ENCODE measurements at regions not wholly inside any gene's neighbourhood (a gene's known extent, or its start where the extent isn't known, plus 50 kb on each side); places are given as distances from the start of the nearest gene placed in this dataset.

DNA sequence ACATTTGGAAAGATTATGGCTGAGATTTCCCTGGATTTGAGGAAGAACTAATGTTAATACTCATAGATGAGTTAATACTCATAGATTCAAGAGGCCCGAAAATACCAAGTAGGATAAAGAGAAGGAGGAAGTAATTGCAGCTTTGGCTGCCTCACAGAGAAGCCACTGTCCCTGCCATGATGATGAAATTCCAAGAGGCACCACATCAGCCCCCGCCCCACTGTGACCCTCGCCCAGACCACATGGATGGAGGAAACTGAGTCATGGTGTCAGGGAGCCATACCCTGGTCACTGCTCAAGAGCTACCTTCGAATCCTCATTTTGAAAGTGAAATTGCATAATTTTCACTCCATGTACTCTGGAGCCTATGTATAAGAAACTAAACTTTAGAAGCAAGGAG is 57.6 kb upstream of the SLC22A11 start:
- H3K27me3 ChIP-seq (ENCODE audit: insufficient read depth, low read length): peaks cover 28% of the 10 kb centered on the region
- H2AFZ ChIP-seq (ENCODE audit: low read length): no peak overlapping the region
- H3K79me2 ChIP-seq (ENCODE audit: insufficient read depth, low read length): no peaks in the 10 kb centered on the region
- TF ChIP-seq, protein P1, sequence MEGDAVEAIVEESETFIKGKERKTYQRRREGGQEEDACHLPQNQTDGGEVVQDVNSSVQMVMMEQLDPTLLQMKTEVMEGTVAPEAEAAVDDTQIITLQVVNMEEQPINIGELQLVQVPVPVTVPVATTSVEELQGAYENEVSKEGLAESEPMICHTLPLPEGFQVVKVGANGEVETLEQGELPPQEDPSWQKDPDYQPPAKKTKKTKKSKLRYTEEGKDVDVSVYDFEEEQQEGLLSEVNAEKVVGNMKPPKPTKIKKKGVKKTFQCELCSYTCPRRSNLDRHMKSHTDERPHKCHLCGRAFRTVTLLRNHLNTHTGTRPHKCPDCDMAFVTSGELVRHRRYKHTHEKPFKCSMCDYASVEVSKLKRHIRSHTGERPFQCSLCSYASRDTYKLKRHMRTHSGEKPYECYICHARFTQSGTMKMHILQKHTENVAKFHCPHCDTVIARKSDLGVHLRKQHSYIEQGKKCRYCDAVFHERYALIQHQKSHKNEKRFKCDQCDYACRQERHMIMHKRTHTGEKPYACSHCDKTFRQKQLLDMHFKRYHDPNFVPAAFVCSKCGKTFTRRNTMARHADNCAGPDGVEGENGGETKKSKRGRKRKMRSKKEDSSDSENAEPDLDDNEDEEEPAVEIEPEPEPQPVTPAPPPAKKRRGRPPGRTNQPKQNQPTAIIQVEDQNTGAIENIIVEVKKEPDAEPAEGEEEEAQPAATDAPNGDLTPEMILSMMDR (IDR thresholded peaks at IDR 0.05; ENCODE audit: extremely low read depth, low read depth, low read length): no peak
- H3K4me3 ChIP-seq (ENCODE audit: insufficient read depth, low read length): no peak overlapping the region
- H4K20me1 ChIP-seq (ENCODE audit: insufficient read depth, low read length): no peaks in the 10 kb centered on the region
- no peaks in the 10 kb centered on the region for H3K4me1 ChIP-seq (ENCODE audit: insufficient read depth, low read length)
- no peak overlapping the region for H3K27ac ChIP-seq (ENCODE audit: low read depth, low read length)
- no peaks in the 10 kb centered on the region for H3K36me3 ChIP-seq (ENCODE audit: insufficient read depth, low read length)
- H3K9me3 ChIP-seq (ENCODE audit: low read depth, low read length): no peaks in the 10 kb centered on the region
- no peak overlapping the region for H3K4me2 ChIP-seq (ENCODE audit: insufficient read depth, low read length)
- no peak for DNase-seq (ENCODE audit: insufficient read length, low spot score, missing footprints)

DNA sequence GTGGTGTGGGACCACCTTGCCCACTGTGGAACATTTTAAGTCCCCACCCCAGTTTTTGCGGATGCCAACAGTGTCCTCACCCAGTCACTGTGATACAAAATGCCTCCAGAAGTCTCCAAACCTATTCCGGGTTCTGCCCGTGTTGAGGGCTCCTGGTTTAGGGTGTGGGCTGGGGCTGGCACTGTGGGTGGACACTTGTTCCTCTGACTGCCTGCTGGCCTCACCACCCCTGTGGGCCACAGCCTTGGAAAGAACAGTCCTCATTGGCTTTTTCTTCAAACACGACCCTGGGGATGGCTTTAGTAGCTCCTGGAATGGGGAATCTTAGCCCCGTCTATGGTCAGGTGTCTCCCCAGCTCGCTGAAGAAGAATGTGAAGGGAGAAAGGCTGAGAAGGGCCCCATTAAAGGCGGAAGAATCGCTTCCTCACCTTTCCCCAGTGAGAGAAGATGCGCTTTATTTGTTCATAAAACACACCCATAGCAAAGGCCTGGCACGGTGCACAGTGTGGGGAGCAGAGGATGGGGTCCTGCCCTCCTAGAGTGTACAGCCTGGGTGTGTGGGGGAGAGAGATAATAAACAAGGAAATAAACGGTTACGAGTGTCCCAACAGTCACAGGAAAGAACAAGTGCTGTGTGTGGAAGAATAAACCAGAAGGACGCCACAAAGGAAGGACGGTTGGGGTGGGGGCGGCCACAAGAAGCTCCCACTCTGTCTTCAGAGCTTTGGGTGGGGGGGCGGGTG is 56.3 kb upstream of the SLC22A11 start:
- Histone ChIP-seq H3K4me1 (ENCODE audit: insufficient read depth, low read length) (no peaks in the 10 kb centered on the region), H4K20me1 (ENCODE audit: insufficient read depth, low read length) (no peaks in the 10 kb centered on the region), H2AFZ (ENCODE audit: low read length) (no peak overlapping the region), H3K36me3 (ENCODE audit: insufficient read depth, low read length) (no peaks in the 10 kb centered on the region), H3K4me3 (ENCODE audit: insufficient read depth, low read length) (no peak overlapping the region), H3K79me2 (ENCODE audit: insufficient read depth, low read length) (no peaks in the 10 kb centered on the region), H3K4me2 (ENCODE audit: insufficient read depth, low read length) (no peak overlapping the region), H3K27me3 (ENCODE audit: insufficient read depth, low read length) (peaks cover 16% of the 10 kb centered on the region), H3K9me3 (ENCODE audit: low read depth, low read length) (no peaks in the 10 kb centered on the region), H3K27ac (ENCODE audit: low read depth, low read length) (no peak overlapping the region)
- TF ChIP-seq, protein P1 (IDR thresholded peaks at IDR 0.05; ENCODE audit: extremely low read depth, low read depth, low read length): no peak
- no peak for DNase-seq (ENCODE audit: insufficient read length, low spot score, missing footprints)

DNA sequence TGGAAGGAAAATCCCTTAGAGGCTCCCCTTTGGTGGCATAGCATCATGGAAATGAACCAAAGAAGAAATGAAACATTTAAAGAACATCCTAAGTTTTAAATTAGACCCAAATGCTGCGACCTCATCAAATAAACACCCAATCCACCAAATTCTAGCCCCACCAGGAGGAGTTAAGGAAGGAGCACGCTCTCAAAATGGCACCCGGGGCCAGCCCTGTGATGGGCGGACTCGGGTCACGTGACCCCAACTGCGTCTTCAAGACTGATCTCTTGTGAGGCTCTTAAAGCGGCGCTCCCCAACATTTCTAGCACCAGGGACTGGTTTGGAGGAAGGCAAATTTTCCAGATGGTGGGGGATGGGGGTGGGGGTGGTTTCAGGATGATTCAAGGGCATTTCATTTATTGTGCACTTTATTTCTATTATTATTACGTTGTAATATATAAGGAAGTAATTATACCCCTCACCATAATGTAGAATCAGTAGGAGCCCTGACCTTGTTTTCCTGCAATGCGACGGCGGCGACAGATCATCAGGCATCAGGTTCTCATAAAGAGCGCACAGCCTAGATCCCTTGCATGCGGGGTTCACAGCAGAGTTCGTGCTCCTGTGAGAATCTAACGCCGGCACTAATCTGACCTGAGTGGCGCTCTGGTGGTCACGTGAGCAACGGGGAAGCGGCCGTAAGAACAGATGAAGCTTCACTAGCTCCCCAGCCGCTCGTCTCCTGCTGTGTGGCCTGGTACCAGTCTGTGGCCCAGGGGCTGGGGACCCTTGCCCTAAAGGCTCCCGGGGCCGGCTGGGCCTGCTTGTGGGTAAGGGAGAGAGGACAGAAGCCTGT is 55.3 kb upstream of the SLC22A11 start:
- H4K20me1 ChIP-seq (ENCODE audit: insufficient read depth, low read length): no peaks in the 10 kb centered on the region
- TF ChIP-seq, protein P1 (IDR thresholded peaks at IDR 0.05; ENCODE audit: extremely low read depth, low read depth, low read length): no peak
- H3K4me2 ChIP-seq (ENCODE audit: insufficient read depth, low read length): no peak overlapping the region
- peaks cover 12% of the 10 kb centered on the region for H3K27me3 ChIP-seq (ENCODE audit: insufficient read depth, low read length)
- H2AFZ ChIP-seq (ENCODE audit: low read length): no peak overlapping the region
- no peaks in the 10 kb centered on the region for H3K4me1 ChIP-seq (ENCODE audit: insufficient read depth, low read length)
- no peak for DNase-seq (ENCODE audit: insufficient read length, low spot score, missing footprints)
- no peak overlapping the region for H3K27ac ChIP-seq (ENCODE audit: low read depth, low read length)
- H3K79me2 ChIP-seq (ENCODE audit: insufficient read depth, low read length): no peaks in the 10 kb centered on the region
- H3K9me3 ChIP-seq (ENCODE audit: low read depth, low read length): peaks cover 2% of the 10 kb centered on the region
- H3K36me3 ChIP-seq (ENCODE audit: insufficient read depth, low read length): no peaks in the 10 kb centered on the region
- H3K4me3 ChIP-seq (ENCODE audit: insufficient read depth, low read length): no peak overlapping the region

Measured in osteoblast (primary cell).